Common myeloid progenitor, CD34-positive (primary cell): ENCODE measurements at regions not wholly inside any gene's neighbourhood (a gene's known extent, or its start where the extent isn't known, plus 50 kb on each side); places are given as distances from the start of the nearest gene placed in this dataset.

Experiments used
- CTCF ChIA-PET: fragments of 350-600 bp; sonication (Branson Sonifier 250); formaldehyde crosslinking; loops from one replicate; lab custom pipeline; 2021; ENCODE audit warnings: antibody characterized with exemption; lab: Charles Lee
- POLR2A ChIA-PET: fragments of 350-600 bp; sonication (Branson Sonifier 250); formaldehyde crosslinking; loops from one replicate; lab custom pipeline; 2021; ENCODE audit warnings: antibody characterized with exemption; lab: Charles Lee
- DNase-seq, 3 donors: peaks; one replicate each; pipeline versions ENCODE4 v3.0.0 to v3.0.0-alpha.2; 2013
- H3K27ac ChIP-seq, 2 experiments: 1 replicate in 1 of 2; 2 replicates in 1 of 2; pipeline ENCODE4 v1.7.0; 2013; ENCODE audit warnings: inconsistent platforms in 2 of 2, low read length in 2 of 2, mild to moderate bottlenecking in 2 of 2, low read depth in 1 of 2, moderate library complexity in 1 of 2; ENCODE audit not compliant: severe bottlenecking in 2 of 2, insufficient read depth in 1 of 2, poor library complexity in 1 of 2
- H3K27me3 ChIP-seq, 5 experiments: replicated peaks in 2 of 5; 1 replicate in 3 of 5; 2 replicates in 2 of 5; pipeline versions ENCODE4 v1.6.1 to v1.7.0; 2013; ENCODE audit warnings: low read length in 4 of 5, mild to moderate bottlenecking in 2 of 5, moderate library complexity in 2 of 5, inconsistent platforms in 1 of 5; ENCODE audit not compliant: insufficient read depth in 5 of 5, control insufficient read depth in 4 of 5
- H3K36me3 ChIP-seq, 4 experiments: 1 replicate in 2 of 4; 2 replicates in 2 of 4; pipeline versions ENCODE4 v1.6.1 to v1.7.0; 2013; ENCODE audit warnings: low read length in 3 of 4, control low read depth in 1 of 4, mild to moderate bottlenecking in 1 of 4; ENCODE audit not compliant: control insufficient read depth in 4 of 4, insufficient read depth in 4 of 4
- H3K4me1 ChIP-seq, 4 experiments: 1 replicate in 3 of 4; 2 replicates in 1 of 4; pipeline versions ENCODE4 v1.6.1 to v1.7.1; 2013; ENCODE audit warnings: low read length in 3 of 4, mild to moderate bottlenecking in 3 of 4, control low read depth in 1 of 4, inconsistent platforms in 1 of 4, moderate library complexity in 1 of 4; ENCODE audit not compliant: control insufficient read depth in 4 of 4, insufficient read depth in 4 of 4; ENCODE audit errors: control extremely low read depth in 1 of 4
- H3K4me3 ChIP-seq, 7 experiments: 1 replicate in 4 of 7; 2 replicates in 3 of 7; pipeline versions ENCODE4 v1.5.1 to v1.7.0; 2013; ENCODE audit warnings: mild to moderate bottlenecking in 7 of 7, low read length in 6 of 7, moderate library complexity in 6 of 7, inconsistent platforms in 2 of 7, low read depth in 2 of 7, control low read depth in 1 of 7; ENCODE audit not compliant: insufficient read depth in 4 of 7, control insufficient read depth in 1 of 7; ENCODE audit errors: extremely low read depth in 1 of 7
- H3K9me3 ChIP-seq, 5 experiments: 1 replicate in 4 of 5; 2 replicates in 1 of 5; pipeline versions ENCODE4 v1.6.1 to v1.7.1; 2013; ENCODE audit warnings: low read length in 4 of 5, mild to moderate bottlenecking in 2 of 5, inconsistent platforms in 1 of 5, low read depth in 1 of 5, moderate library complexity in 1 of 5; ENCODE audit not compliant: control insufficient read depth in 4 of 5, insufficient read depth in 2 of 5; ENCODE audit errors: control extremely low read depth in 1 of 5
- WGBS: methylation state at CpG from one replicate; pipeline ENCODE4 v1.1.5; 2013; ENCODE audit not compliant: insufficient coverage; 5-methylcytosine and 5-hydroxymethylcytosine counted together

DNA sequence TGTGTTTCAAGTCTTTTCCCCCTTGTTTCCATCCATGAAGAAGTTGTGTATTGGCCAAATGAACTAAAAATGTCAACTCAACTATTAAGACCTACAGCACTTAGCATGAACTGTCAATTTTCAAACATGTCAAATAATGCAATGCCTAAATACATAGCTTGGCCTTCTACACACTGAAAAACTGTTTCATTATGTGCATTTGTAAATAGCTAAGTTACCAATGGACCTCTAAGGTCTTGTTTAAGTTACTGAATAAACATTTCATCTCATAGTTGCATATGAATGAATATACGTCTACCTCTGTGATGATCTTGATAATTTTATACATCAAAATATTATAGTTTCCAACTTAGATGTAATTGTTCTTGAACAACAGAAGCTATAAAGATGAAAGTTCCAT, 744.5 kb downstream of the EFNB2 start:
- ChIA-PET CTCF (no interaction called here), POLR2A (no interaction called here)
- no peaks in the 10 kb centered on the region for H3K4me1 ChIP-seq
- no peak for DNase-seq
- H3K9me3 ChIP-seq = no peaks in the 10 kb centered on the region
- WGBS = no CpG with 5 or more reads among the region's 1 CpG
- no peaks in the 10 kb centered on the region for H3K36me3 ChIP-seq
- no peak overlapping the region for H3K4me3 ChIP-seq
- H3K27ac ChIP-seq = no peak overlapping the region
- no peaks in the 10 kb centered on the region for H3K27me3 ChIP-seq

DNA sequence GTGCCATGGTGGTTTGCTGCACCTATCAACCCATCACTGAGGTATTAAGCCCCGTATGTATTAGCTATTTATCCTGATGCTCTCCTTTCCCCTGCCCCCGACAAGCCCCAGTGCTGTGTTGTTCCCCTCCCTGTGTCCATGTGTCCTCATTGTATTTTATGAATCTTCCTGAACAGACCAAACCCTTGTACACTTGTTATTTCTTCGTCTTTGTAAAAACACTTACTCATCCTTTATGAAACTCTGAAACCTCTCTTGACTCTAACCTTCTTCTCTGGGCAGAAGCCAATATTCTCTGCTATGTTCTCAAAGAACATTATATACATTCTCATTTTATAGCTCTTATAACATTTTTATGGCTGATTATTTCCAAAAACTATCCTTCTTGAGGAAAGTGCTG, 746.9 kb downstream of the EFNB2 start:
- H3K27me3 ChIP-seq = no peaks in the 10 kb centered on the region
- no peak for DNase-seq
- WGBS = 93% methylated on average over 3 of the region's 3 CpGs
- H3K27ac ChIP-seq = no peak overlapping the region
- CTCF ChIA-PET = no interaction called here
- POLR2A ChIA-PET = no interaction called here
- H3K4me1 ChIP-seq = no peaks in the 10 kb centered on the region
- H3K36me3 ChIP-seq = no peaks in the 10 kb centered on the region
- H3K9me3 ChIP-seq = no peaks in the 10 kb centered on the region
- H3K4me3 ChIP-seq = no peak overlapping the region

DNA sequence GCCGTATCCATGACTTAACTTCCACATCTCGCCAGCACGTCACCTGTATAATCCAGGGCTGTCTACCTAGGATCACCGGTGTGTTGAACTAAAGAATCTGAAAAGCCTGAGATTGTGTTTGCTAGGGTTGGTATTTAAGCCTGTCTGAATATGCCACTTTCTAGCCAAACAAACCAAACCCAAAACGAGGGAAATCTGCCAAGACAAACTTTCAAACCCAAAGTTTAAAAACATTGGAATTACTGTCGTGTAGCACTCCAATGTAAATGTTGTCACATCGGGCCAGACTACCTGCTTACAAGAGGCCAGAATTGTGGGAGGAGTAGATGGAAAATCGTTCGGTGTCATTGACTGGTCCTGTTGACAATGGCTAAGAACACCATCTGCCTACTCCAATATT, 747.8 kb downstream of the EFNB2 start:
- ChIA-PET POLR2A (no interaction called here), CTCF (no interaction called here)
- no peak for DNase-seq

DNA sequence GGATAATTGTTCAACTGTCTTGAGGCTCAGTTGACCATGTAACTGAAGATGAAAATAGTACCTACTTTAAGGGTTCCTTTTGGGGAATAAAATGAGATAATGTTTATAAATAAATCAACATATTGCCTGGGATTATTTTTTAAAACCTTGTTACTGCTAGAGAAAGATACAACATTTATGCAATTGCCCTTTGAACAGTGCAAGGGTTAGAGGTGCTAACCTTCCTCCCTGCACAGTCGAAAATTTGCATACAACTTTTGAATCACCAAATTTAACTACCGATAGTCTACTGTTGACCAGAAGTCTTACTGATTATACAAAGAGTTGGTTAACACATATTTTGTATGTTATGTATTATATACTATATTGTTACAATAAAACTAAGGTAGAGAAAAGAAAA, 750.0 kb downstream of the EFNB2 start:
- Histone ChIP-seq H3K4me3 (no peak overlapping the region), H3K4me1 (no peaks in the 10 kb centered on the region), H3K36me3 (no peaks in the 10 kb centered on the region), H3K27ac (no peak overlapping the region), H3K27me3 (no peaks in the 10 kb centered on the region), H3K9me3 (no peaks in the 10 kb centered on the region)
- no CpG with 5 or more reads among the region's 2 CpGs for WGBS
- ChIA-PET POLR2A (no interaction called here), CTCF (no interaction called here)
- DNase-seq = no peak

More for the DNA sequence above, 747.8 kb downstream of the EFNB2 start:
- WGBS = 96% methylated on average over 8 of the region's 9 CpGs
- Histone ChIP-seq H3K4me1 (no peaks in the 10 kb centered on the region), H3K36me3 (no peaks in the 10 kb centered on the region), H3K4me3 (no peak overlapping the region), H3K27ac (no peak overlapping the region), H3K9me3 (no peaks in the 10 kb centered on the region), H3K27me3 (no peaks in the 10 kb centered on the region)

DNA sequence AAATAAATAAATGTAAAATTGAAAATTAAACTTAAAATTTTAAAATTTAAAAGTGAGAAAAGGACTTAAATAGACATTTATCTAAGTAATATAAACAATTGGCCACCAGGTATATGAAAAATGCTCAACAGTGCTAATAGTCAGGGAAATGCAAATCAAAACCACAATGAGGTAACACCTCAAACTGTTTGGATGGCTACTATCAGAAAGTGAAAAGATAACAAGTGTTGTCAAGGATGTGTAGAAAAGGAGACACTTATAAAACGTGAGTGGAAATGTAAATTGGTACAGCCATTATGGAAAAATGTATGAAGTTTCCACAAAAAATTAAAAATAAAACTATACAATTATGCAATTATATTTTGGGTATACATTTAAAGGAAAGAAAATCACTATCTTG, 752.2 kb downstream of the EFNB2 start:
- ChIA-PET POLR2A (no interaction called here), CTCF (no interaction called here)
- H3K4me3 ChIP-seq = no peak overlapping the region
- no peak overlapping the region for H3K27ac ChIP-seq
- H3K36me3 ChIP-seq = no peaks in the 10 kb centered on the region
- DNase-seq = no peak
- WGBS = no CpG with 5 or more reads among the region's 1 CpG
- H3K4me1 ChIP-seq = no peaks in the 10 kb centered on the region
- H3K27me3 ChIP-seq = no peaks in the 10 kb centered on the region
- H3K9me3 ChIP-seq = no peaks in the 10 kb centered on the region

DNA sequence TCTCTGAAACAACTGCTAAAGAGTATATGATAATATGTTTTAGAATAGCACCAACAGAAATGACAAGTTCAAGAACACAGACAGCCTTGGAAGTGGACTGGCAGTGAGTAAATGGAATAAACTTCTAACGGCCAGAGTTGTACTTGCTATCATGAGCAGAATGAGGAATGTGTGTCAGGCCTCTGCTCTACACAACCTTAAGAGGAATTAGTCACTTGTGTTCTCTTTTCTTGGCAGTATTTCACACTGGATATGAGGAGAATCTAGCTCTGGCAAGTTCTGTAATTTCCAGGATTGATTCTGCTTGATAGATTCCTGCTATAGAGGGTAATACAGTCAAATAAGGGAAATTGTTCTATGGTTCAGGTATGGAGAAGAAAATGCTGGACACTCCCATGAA, 757.3 kb downstream of the EFNB2 start:
- Histone ChIP-seq H3K4me1 (peaks cover 0 to 5% (median 0%) of the 10 kb centered on the region in 4 experiments), H3K36me3 (no peaks in the 10 kb centered on the region), H3K9me3 (no peaks in the 10 kb centered on the region), H3K27ac (no peak overlapping the region), H3K27me3 (no peaks in the 10 kb centered on the region), H3K4me3 (no peak overlapping the region)
- ChIA-PET CTCF (no interaction called here), POLR2A (no interaction called here)
- no peak for DNase-seq
- 89% methylated on average over 1 of the region's 1 CpG for WGBS

DNA sequence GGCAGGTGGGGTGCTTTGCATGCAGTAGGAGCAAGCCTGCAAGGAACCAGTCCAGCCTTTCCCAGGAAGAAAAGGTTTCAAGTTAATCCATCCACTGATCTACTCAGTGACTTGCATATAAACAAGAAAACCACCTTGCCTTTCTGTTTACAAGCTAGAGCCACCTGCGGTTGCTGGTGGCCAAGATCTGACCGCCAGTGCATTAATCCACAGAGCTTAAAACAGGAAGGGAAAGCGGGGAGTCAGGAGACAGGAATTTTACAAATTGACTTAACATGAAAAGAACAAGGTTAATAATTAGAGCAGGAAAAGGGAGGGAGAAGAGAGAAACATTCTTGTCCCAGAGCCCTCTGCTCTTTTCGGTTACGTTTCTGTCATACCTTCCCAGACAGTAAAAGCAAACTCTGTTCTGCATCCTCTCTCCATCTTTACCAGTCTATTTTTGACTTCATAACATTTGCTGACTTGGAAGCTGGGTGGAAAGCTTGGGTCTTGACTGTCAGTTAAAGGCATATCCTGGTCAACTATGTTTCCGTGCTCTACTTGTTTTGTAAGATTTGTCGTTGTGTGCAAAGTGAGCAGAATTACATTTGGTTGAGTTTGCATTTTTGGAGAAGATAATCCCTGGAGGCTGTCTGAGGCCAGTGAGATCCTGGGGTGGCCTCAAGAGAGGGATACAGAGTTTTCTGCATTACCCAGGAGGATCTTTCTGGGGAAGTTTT, 760.6 kb downstream of the EFNB2 start:
- peaks cover 0 to 5% (median 0%) of the 10 kb centered on the region in 4 experiments for H3K4me1 ChIP-seq
- no peak overlapping the region for H3K27ac ChIP-seq
- H3K36me3 ChIP-seq = no peaks in the 10 kb centered on the region
- no peaks in the 10 kb centered on the region for H3K9me3 ChIP-seq
- ChIA-PET CTCF (no interaction called here), POLR2A (interaction anchor here (0.6 kb wide), 1 partner anchor 1277 kb away, joined by 3 read pairs; no protein-coding TSS in a partner anchor)
- no peaks in the 10 kb centered on the region for H3K27me3 ChIP-seq
- DNase-seq = no peak
- H3K4me3 ChIP-seq = no peak overlapping the region
- 100% methylated on average over 1 of the region's 7 CpGs for WGBS
